ENCODE measurements at regions not wholly inside any gene's neighbourhood (a gene's known extent, or its start where the extent isn't known, plus 50 kb on each side); places are given as distances from the start of the nearest gene placed in this dataset.

DNA sequence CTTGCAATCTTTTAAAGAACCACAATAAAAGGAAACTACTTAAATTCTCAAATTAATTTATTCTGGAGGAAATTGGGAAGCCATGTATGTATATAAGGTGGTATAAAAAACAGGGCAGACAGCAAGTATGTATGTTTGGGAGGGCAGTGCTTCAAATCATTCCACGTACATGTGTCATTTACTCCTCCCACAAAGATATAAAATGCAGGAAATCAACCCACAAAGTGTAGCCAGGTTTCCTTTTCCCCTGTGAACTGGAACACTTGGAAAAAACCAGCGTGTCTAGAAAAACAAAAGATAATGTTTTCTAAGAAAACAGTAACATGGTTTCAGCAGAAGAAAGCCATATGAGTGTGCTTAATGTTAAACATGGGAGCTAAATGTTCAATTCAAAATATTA is 156.7 kb upstream of the FAM47A start (continued):
- TF ChIP-seq ZNF462 (CRISPR knock-in tag; IDR thresholded peaks at IDR 0.05) (no peak), POLR2AphosphoS5 (IDR thresholded peaks at IDR 0.05; ENCODE audit: low read depth) (no peak), EZH2phosphoT487 (IDR thresholded peaks at IDR 0.05; ENCODE audit: unreplicated experiment) (no peak)
- TF ChIP-seq, protein P1, sequence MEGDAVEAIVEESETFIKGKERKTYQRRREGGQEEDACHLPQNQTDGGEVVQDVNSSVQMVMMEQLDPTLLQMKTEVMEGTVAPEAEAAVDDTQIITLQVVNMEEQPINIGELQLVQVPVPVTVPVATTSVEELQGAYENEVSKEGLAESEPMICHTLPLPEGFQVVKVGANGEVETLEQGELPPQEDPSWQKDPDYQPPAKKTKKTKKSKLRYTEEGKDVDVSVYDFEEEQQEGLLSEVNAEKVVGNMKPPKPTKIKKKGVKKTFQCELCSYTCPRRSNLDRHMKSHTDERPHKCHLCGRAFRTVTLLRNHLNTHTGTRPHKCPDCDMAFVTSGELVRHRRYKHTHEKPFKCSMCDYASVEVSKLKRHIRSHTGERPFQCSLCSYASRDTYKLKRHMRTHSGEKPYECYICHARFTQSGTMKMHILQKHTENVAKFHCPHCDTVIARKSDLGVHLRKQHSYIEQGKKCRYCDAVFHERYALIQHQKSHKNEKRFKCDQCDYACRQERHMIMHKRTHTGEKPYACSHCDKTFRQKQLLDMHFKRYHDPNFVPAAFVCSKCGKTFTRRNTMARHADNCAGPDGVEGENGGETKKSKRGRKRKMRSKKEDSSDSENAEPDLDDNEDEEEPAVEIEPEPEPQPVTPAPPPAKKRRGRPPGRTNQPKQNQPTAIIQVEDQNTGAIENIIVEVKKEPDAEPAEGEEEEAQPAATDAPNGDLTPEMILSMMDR (conservative IDR thresholded peaks at IDR 0.05; ENCODE audit: low read depth in 2 of 2), result no peak

- H3K27ac Mint-ChIP-seq, result no peak overlapping the region
- H3F3A ChIP-seq (replicated peaks; ENCODE audit: low read depth), result no peaks in the 10 kb centered on the region
- TF ChIP-seq JUNB (IDR thresholded peaks at IDR 0.05; ENCODE audit: unreplicated experiment) (no peak), ZNF462 (CRISPR knock-in tag; IDR thresholded peaks at IDR 0.05) (no peak)
Measured at GRCh38 chrX:34279866-34280560, 147.9 kb upstream of the FAM47A start.

More at GRCh38 chrX:34279866-34280560, 147.9 kb upstream of the FAM47A start:
- no peaks in the 10 kb centered on the region for H4K20me1 ChIP-seq (replicated peaks; ENCODE audit: insufficient read depth)
- peaks cover 4% of the 10 kb centered on the region; the same call in 1 of the 2 replicates for H3K4me1 ChIP-seq (ENCODE audit: insufficient read depth)
- no peaks in the 10 kb centered on the region for H3K27me3 ChIP-seq (ENCODE audit: insufficient read depth)
- H3K36me3 ChIP-seq (ENCODE audit: insufficient read depth), result no peaks in the 10 kb centered on the region
- Mint-ChIP-seq H3K36me3 (ENCODE audit: low read depth) (no peaks in the 10 kb centered on the region), H3K4me3 (no peak overlapping the region), H3K27me3 (ENCODE audit: insufficient read depth, low read depth, poor library complexity) (no peaks in the 10 kb centered on the region), H3K9me3 (no peaks in the 10 kb centered on the region), H3K4me1 (peaks cover 1% of the 10 kb centered on the region; the same call in 2 of the 3 replicates)
- ATAC-seq (no peak), DNase-seq (ENCODE audit: low spot score) (no peak)
- no peak overlapping the region for H2AFZ ChIP-seq
- H3K9me2 ChIP-seq (ENCODE audit: insufficient read depth), result no peaks in the 10 kb centered on the region
- H3K4me3 ChIP-seq, result no peak overlapping the region
- no peak overlapping the region for H3K27ac ChIP-seq (ENCODE audit: low read depth)
- no peak overlapping the region for H3K4me2 ChIP-seq
- no peaks in the 10 kb centered on the region for H3K79me2 ChIP-seq (replicated peaks; ENCODE audit: insufficient read depth)

Data from GM23338 (cell line).